ENCODE measurements at regions not wholly inside any gene's neighbourhood (a gene's known extent, or its start where the extent isn't known, plus 50 kb on each side); places are given as distances from the start of the nearest gene placed in this dataset.

DNA sequence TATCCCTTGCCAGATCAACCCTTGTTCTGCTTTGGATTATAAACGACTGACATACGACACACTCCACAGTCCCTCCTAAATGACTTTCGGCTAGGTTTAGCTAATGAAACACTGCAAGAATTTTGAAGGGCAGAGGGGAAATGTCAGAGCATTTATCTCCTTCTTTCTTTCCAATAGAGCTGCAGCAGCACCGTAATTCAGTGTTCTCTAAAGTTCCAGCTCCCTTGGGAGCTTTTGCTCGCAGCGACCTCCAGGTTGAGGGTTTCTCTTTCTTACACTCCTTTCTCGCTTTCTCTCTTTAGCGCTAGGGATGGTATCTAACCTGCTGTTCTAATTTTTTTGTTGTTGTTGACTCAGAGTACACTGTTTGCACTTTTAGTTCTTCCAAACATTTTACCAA, 467.1 kb upstream of the ST8SIA4 start:
- TF ChIP-seq, protein P1, sequence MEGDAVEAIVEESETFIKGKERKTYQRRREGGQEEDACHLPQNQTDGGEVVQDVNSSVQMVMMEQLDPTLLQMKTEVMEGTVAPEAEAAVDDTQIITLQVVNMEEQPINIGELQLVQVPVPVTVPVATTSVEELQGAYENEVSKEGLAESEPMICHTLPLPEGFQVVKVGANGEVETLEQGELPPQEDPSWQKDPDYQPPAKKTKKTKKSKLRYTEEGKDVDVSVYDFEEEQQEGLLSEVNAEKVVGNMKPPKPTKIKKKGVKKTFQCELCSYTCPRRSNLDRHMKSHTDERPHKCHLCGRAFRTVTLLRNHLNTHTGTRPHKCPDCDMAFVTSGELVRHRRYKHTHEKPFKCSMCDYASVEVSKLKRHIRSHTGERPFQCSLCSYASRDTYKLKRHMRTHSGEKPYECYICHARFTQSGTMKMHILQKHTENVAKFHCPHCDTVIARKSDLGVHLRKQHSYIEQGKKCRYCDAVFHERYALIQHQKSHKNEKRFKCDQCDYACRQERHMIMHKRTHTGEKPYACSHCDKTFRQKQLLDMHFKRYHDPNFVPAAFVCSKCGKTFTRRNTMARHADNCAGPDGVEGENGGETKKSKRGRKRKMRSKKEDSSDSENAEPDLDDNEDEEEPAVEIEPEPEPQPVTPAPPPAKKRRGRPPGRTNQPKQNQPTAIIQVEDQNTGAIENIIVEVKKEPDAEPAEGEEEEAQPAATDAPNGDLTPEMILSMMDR (IDR thresholded peaks at IDR 0.05; ENCODE audit: insufficient read depth in 1 of 2, low read depth in 1 of 2, low read length in 1 of 2, severe bottlenecking in 1 of 2, unreplicated experiment in 1 of 2): no peak
- Histone ChIP-seq H3K9me3 (no peaks in the 10 kb centered on the region; the same call in 1 of the 2 replicates), H3K4me1 (no peaks in the 10 kb centered on the region), H3K27me3 (replicated peaks; ENCODE audit: control insufficient read depth, insufficient read depth, low read length) (no peaks in the 10 kb centered on the region), H3K4me3 (ENCODE audit: low read depth, low read length) (no peak overlapping the region), H3K36me3 (ENCODE audit: control insufficient read depth, insufficient read depth, low read length) (no peaks in the 10 kb centered on the region)
- CTCF ChIA-PET: no interaction called here
- Mint-ChIP-seq H3K36me3 (ENCODE audit: insufficient read depth, unreplicated experiment) (no peaks in the 10 kb centered on the region), H3K27me3 (ENCODE audit: insufficient read depth, unreplicated experiment) (no peaks in the 10 kb centered on the region), H3K27ac (ENCODE audit: unreplicated experiment) (no peak overlapping the region), H3K4me1 (ENCODE audit: low read depth, unreplicated experiment) (no peaks in the 10 kb centered on the region), H3K9me3 (ENCODE audit: unreplicated experiment) (no peaks in the 10 kb centered on the region), H3K4me3 (ENCODE audit: unreplicated experiment) (no peak overlapping the region)
- BruUV-seq (replicated peaks): no TSS peak
- POLR2A ChIA-PET: no interaction called here
- DNase-seq: no peak
- intact Hi-C loops (cut with micrococcal nuclease; ENCODE audit: unreplicated experiment): no loop called here

DNA sequence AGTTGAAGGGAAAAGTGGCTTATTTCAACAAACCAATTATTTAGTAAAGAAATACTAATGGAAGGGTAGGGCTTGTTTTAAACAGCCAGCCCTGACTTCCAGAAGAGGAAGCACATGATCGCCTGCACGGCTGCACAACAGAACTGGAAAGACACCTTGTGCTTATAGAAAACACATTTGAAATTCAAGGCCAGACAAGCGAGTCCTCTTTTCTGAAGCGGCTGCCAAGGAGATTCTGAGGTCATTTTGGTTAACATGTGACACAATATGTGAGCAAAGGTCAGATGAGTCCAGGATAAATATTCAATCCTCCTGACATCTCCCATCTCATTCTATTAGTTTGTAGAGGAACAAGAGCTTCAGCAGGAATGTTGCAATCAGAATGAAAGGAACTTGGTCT, 461.4 kb upstream of the ST8SIA4 start:
- H3K9me3 ChIP-seq: no peaks in the 10 kb centered on the region
- CTCF ChIA-PET: no interaction called here
- no peaks in the 10 kb centered on the region for H3K27me3 ChIP-seq (replicated peaks; ENCODE audit: control insufficient read depth, insufficient read depth, low read length)
- DNase-seq: no peak
- no peak overlapping the region for H3K4me3 Mint-ChIP-seq (ENCODE audit: unreplicated experiment)
- H3K27me3 Mint-ChIP-seq (ENCODE audit: insufficient read depth, unreplicated experiment): no peaks in the 10 kb centered on the region
- no peak overlapping the region for H3K4me3 ChIP-seq (ENCODE audit: low read depth, low read length)
- intact Hi-C loops (cut with micrococcal nuclease; ENCODE audit: unreplicated experiment): no loop called here
- no peaks in the 10 kb centered on the region for H3K4me1 ChIP-seq
- H3K36me3 Mint-ChIP-seq (ENCODE audit: insufficient read depth, unreplicated experiment): no peaks in the 10 kb centered on the region
- H3K4me1 Mint-ChIP-seq (ENCODE audit: low read depth, unreplicated experiment): no peaks in the 10 kb centered on the region
- no peak overlapping the region for H3K27ac Mint-ChIP-seq (ENCODE audit: unreplicated experiment)
- no peaks in the 10 kb centered on the region for H3K9me3 Mint-ChIP-seq (ENCODE audit: unreplicated experiment)
- TF ChIP-seq, protein P1 (IDR thresholded peaks at IDR 0.05; ENCODE audit: insufficient read depth in 1 of 2, low read depth in 1 of 2, low read length in 1 of 2, severe bottlenecking in 1 of 2, unreplicated experiment in 1 of 2): no peak
- no peaks in the 10 kb centered on the region for H3K36me3 ChIP-seq (ENCODE audit: control insufficient read depth, insufficient read depth, low read length)
- POLR2A ChIA-PET: no interaction called here
- BruUV-seq (replicated peaks): no TSS peak

DNA sequence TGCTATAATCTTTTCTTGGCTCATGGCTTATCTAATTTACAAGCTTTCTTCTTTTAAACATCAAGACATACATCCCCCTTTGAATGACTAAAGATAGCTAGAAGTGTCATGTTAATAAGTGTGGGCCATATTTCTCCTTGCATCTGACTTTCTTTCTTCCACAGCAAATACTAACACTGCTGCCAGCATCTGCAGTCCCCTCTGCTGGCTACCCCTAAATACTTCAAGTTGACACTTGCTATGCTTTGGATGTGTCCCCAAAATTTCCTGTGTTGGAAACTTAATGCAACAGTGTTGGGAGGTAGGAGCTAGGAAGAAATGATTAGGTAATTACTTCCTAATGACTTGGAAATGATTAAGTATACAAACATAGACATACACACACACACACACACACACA, 459.0 kb upstream of the ST8SIA4 start:
- H3K4me3 ChIP-seq (ENCODE audit: low read depth, low read length): no peak overlapping the region
- BruUV-seq (replicated peaks): no TSS peak
- POLR2A ChIA-PET: no interaction called here

More for the DNA sequence above, 459.0 kb upstream of the ST8SIA4 start:
- Histone ChIP-seq H3K36me3 (ENCODE audit: control insufficient read depth, insufficient read depth, low read length) (no peaks in the 10 kb centered on the region), H3K4me1 (no peaks in the 10 kb centered on the region), H3K9me3 (no peaks in the 10 kb centered on the region), H3K27me3 (replicated peaks; ENCODE audit: control insufficient read depth, insufficient read depth, low read length) (no peaks in the 10 kb centered on the region)
- H3K4me1 Mint-ChIP-seq (ENCODE audit: low read depth, unreplicated experiment): no peaks in the 10 kb centered on the region
- H3K9me3 Mint-ChIP-seq (ENCODE audit: unreplicated experiment): no peaks in the 10 kb centered on the region
- no peak overlapping the region for H3K27ac Mint-ChIP-seq (ENCODE audit: unreplicated experiment)
- no peak overlapping the region for H3K4me3 Mint-ChIP-seq (ENCODE audit: unreplicated experiment)
- no peaks in the 10 kb centered on the region for H3K27me3 Mint-ChIP-seq (ENCODE audit: insufficient read depth, unreplicated experiment)
- TF ChIP-seq, protein P1 (IDR thresholded peaks at IDR 0.05; ENCODE audit: insufficient read depth in 1 of 2, low read depth in 1 of 2, low read length in 1 of 2, severe bottlenecking in 1 of 2, unreplicated experiment in 1 of 2): no peak
- H3K36me3 Mint-ChIP-seq (ENCODE audit: insufficient read depth, unreplicated experiment): no peaks in the 10 kb centered on the region
- CTCF ChIA-PET: no interaction called here
- DNase-seq: no peak
- intact Hi-C loops (cut with micrococcal nuclease; ENCODE audit: unreplicated experiment): no loop called here
